HFFc6 (cell line): ENCODE measurements at regions not wholly inside any gene's neighbourhood (a gene's known extent, or its start where the extent isn't known, plus 50 kb on each side); places are given as distances from the start of the nearest gene placed in this dataset.

ENCODE experiments used
- DNase-seq: peaks from one replicate; pipeline ENCODE4 v3.0.0-alpha.2; 2018
- H3K27ac Mint-ChIP-seq: 2 replicates; pipeline ENCODE4 v1.8.0; 2020; ENCODE audit warnings: mild to moderate bottlenecking, mixed read lengths
- H3K27me3 Mint-ChIP-seq: 2 replicates; pipeline ENCODE4 v1.8.0; 2021; ENCODE audit warnings: mild to moderate bottlenecking, moderate library complexity, mixed read lengths; ENCODE audit not compliant: insufficient read depth
- H3K36me3 Mint-ChIP-seq: 2 replicates; pipeline ENCODE4 v1.8.0; 2021; ENCODE audit warnings: low read depth, mixed read lengths
- H3K4me1 Mint-ChIP-seq: 2 replicates; pipeline ENCODE4 v1.8.0; 2020; ENCODE audit warnings: low read depth, mixed read lengths
- H3K4me3 Mint-ChIP-seq: 2 replicates; pipeline ENCODE4 v1.8.0; 2020; ENCODE audit warnings: mild to moderate bottlenecking, moderate library complexity, mixed read lengths
- H3K9me3 Mint-ChIP-seq: 2 replicates; pipeline ENCODE4 v1.8.0; 2020; ENCODE audit warnings: mild to moderate bottlenecking, mixed read lengths
- CTCF ChIP-seq: fragments of 200-600 bp; sonication (generic); IDR thresholded peaks from 2 replicates; pipeline ENCODE4 v1.5.0; 2021; ENCODE audit warnings: antibody characterized with exemption, mild to moderate bottlenecking

- Mint-ChIP-seq H3K27me3 (no peaks in the 10 kb centered on the region; the same call in 1 of the 2 replicates), H3K27ac (no peak overlapping the region; the same call in 1 of the 2 replicates), H3K36me3 (peaks cover 16% of the 10 kb centered on the region; the same call in 1 of the 2 replicates), H3K4me3 (no peak overlapping the region), H3K9me3 (peaks cover 5% of the 10 kb centered on the region; the same call in 1 of the 2 replicates), H3K4me1 (peaks cover 39% of the 10 kb centered on the region)
- no peak for TF ChIP-seq CTCF
- no peak for DNase-seq
These were observed 361.8 kb upstream of the UBE2E3 start for GRCh38 chr2:180618570-180618969.

- no peak overlapping the region for H3K27ac Mint-ChIP-seq
- H3K27me3 Mint-ChIP-seq: no peaks in the 10 kb centered on the region; the same call in 1 of the 2 replicates
- no peak for DNase-seq
- peaks cover 18% of the 10 kb centered on the region for H3K4me1 Mint-ChIP-seq
- peaks cover 10% of the 10 kb centered on the region; the same call in 1 of the 2 replicates for H3K36me3 Mint-ChIP-seq
- H3K4me3 Mint-ChIP-seq: no peak overlapping the region
- TF ChIP-seq CTCF: no peak
- H3K9me3 Mint-ChIP-seq: no peaks in the 10 kb centered on the region
These were observed 365.6 kb upstream of the UBE2E3 start for GRCh38 chr2:180614776-180615175.

GRCh38 chr2:180609626-180610340 lies 370.6 kb upstream of the UBE2E3 start:
- no peaks in the 10 kb centered on the region for H3K36me3 Mint-ChIP-seq
- H3K27me3 Mint-ChIP-seq: no peaks in the 10 kb centered on the region; the same call in 1 of the 2 replicates
- no peaks in the 10 kb centered on the region for H3K9me3 Mint-ChIP-seq
- H3K27ac Mint-ChIP-seq: no peak overlapping the region
- no peak for DNase-seq
- no peak for TF ChIP-seq CTCF
- peaks cover 8% of the 10 kb centered on the region for H3K4me1 Mint-ChIP-seq
- no peak overlapping the region for H3K4me3 Mint-ChIP-seq

GRCh38 chr2:180607514-180608049 lies 372.8 kb upstream of the UBE2E3 start:
- no peaks in the 10 kb centered on the region for H3K36me3 Mint-ChIP-seq
- no peak overlapping the region for H3K4me3 Mint-ChIP-seq
- TF ChIP-seq CTCF: no peak
- H3K4me1 Mint-ChIP-seq: peaks cover 18% of the 10 kb centered on the region
- no peak overlapping the region for H3K27ac Mint-ChIP-seq
- H3K27me3 Mint-ChIP-seq: no peaks in the 10 kb centered on the region; the same call in 1 of the 2 replicates
- DNase-seq: no peak
- no peaks in the 10 kb centered on the region for H3K9me3 Mint-ChIP-seq

GRCh38 chr2:180604077-180604476 lies 376.3 kb upstream of the UBE2E3 start:
- no peak for DNase-seq
- Mint-ChIP-seq H3K4me3 (no peak overlapping the region), H3K9me3 (no peaks in the 10 kb centered on the region), H3K27me3 (no peaks in the 10 kb centered on the region), H3K36me3 (no peaks in the 10 kb centered on the region), H3K4me1 (peaks cover 16% of the 10 kb centered on the region), H3K27ac (no peak overlapping the region)
- peak; percentile 65 for TF ChIP-seq CTCF
